GM18517 (cell line): ENCODE measurements at regions not wholly inside any gene's neighbourhood (a gene's known extent, or its start where the extent isn't known, plus 50 kb on each side); places are given as distances from the start of the nearest gene placed in this dataset.
"Not testable (repeated sequence)": the region's sequence is repeated elsewhere in the genome, so short reads cannot be mapped to it uniquely, and the experiment has no call there.

Experiments
- ATAC-seq: cut with Tn5 transposase; IDR thresholded peaks from one replicate; pipeline ENCODE4 v1.9.1; 2021; ENCODE audit warnings: mild to moderate bottlenecking, moderate library complexity; ENCODE audit not compliant: unreplicated experiment

DNA sequence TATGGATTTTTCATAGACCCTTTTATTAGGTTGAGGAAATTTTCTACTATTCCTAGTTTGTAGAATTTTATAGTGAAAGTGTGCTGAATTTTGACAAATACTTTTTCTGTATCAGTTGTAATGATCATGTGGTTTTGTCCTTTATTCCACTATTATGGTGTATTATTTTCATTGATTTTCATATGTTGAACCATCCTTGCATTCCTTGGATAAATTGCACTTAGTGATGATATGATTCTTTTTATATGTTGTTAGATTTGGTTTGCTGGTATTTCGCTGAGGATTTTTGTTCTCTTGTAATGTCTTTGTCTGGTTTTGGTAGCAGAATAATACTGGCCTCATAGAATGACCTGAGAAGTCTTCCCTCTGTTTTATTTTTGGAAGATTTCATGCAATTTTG, 140.6 kb upstream of the CDK6 start:
- ATAC-seq = no peak

DNA sequence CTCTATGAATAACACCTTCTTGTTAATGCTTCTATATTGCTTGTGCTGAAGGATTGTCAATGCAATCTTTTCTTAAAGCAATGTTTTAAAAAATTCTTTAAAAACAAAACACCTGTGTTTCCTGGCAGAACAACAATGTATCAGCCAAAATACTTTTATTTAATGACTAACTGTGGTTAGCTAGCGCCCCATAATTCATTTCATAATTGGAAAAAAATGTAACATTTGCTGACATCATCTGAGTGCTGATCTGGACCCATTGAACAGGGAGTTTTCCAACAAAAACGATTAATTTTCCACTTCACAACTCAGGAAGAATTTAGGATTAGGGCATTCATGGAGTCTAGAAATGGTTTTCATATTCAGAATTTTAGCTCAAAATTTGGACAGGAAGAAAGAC, 137.6 kb upstream of the CDK6 start:
- ATAC-seq = no peak

DNA sequence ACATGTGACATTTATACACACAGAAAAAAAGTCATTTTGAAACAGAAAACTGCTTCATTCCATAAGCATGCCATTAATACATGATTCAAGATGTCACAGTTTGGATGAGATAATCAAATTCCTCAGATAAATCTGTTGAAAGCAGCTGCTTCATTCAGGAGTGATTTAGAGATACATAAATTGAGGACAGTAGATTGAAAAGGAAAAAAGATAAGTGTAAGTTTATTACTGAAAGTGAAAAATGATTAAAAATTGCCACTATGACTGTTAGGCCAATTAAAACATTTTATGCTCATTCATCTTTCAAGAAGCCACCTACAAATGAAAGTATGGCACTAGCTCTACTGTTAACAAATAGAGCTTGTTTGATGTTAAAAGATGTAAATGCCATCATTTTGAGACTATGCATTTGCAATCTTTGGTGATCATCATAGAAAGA, 136.9 kb upstream of the CDK6 start:
- ATAC-seq = no peak

DNA sequence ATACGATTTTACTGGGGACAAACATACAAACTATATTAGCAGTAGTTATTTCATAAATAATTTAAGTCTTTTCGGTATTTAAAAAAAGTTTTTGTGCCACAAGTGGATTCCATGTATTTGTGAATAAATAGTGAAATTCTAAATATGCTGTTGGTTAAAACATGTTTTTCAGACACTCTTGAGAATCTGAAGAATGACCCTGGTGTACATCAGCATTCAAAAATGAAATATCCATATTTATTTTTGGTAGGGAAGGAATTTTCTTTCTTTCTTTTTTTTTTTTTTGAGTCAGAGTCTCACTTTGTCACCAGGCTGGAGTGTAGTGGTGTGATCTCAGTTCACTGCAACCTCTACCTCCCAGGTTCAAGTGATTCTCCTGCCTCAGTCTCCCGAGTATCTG, 136.1 kb upstream of the CDK6 start:
- ATAC-seq = no peak

DNA sequence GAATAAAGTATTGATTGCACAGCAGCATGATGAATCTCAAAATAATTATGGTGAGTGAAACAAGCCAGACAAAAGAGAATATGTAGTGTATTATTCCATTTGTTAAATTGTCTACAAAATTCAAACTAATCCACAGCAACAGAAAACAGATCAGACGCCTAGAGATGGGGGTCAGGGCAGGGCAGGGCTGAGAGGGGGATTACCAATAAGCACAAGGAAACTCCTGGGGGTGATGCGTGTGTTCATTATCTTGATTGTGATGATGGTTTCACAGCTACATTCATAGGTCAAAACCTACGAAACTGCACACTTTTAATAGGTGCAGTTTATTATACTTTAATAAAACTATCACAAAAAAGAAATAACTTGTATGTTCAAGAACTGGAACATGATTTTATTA, 132.7 kb upstream of the CDK6 start:
- no peak for ATAC-seq

DNA sequence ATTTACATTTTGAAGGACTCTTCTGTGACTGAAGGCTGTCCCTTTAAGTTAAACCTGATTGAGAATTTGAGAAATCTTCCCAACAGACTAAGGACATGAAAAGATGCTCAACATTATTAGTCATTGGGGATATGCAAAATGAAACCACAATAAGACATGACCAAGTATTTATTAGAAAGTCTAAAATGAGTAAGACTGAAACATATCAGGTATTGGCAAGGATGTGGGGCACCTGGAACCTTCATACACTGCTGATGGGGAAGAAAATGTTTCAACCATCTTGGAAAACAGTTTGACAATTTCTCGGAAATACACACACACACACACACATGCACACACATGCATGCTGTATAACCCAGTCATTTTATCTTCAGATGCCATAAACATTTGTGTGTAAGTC, 132.1 kb upstream of the CDK6 start:
- ATAC-seq = no peak

DNA sequence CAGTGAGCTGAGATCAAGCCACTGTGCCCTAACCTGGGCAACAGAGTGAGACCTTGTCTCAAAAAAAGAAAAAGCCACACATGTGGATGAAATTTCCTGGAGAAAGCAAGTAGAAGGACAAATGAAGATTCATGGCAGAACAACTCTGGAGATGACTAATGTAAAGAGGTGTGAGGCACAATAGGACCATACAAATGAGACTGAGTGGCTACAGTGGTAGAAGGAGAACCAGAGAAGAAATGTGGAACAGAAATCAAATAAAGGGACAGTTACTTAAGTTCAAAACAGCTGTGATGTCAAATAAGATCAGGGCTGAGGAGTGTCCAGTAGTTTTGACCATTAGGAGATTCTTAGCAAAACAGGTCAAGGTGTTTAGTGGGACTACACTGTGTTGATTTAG, 130.9 kb upstream of the CDK6 start:
- no peak for ATAC-seq

DNA sequence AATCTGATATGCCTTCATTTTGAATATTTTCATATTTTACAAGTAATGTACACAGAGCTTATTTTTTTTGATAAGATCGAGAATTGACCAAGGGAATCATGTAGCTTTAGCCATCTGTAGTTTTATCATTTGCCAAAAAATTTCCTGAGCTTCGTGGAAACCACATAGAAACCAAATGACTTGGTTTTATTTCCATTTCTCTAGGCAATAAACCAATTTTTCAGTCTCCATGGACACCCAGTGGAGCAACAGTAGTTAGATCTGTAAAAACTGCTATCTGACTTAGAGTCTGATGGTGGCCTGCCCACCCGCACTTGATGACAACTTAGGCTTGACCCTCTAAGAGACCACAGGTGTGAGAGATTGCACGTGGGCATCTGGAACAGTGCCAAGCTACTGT, 127.8 kb upstream of the CDK6 start:
- ATAC-seq = no peak

DNA sequence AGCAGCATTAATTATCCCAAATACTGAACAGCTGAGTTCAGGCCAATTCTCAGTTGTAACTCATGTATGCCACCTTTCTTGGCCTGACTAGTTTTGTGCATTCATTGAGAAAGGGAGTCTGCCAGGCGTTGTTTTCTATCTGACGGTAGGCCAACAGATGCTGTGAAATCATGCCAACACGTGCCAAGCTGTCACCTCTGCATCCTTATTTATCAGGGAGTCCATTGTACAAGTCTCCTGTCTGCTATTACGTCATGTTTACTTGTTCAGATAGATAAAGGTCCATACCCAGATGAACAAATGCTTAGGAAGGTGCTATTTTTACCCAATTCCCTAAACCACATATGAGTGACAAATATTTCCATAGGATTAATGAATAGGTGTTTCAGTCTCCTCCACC, 127.2 kb upstream of the CDK6 start:
- no peak for ATAC-seq

DNA sequence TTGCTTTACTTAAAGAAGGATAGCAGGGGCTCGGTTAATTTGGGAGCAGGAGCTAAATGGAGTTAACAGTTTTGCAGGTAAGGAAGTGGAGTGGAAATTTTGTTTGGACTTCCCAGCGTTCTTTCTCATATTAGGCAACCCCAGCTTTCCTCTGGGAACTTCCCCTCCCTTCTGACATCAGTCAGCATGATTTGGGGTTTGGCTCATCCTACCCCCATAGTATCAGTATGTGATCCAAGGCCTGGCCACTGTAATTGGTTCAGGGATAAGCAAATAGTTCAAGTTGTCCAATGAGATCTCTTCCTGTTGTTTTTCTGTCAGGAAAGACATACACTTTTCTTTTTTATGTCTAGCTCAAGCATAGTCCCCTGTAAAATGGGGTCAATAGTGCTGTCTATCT, 125.6 kb upstream of the CDK6 start:
- no peak for ATAC-seq

DNA sequence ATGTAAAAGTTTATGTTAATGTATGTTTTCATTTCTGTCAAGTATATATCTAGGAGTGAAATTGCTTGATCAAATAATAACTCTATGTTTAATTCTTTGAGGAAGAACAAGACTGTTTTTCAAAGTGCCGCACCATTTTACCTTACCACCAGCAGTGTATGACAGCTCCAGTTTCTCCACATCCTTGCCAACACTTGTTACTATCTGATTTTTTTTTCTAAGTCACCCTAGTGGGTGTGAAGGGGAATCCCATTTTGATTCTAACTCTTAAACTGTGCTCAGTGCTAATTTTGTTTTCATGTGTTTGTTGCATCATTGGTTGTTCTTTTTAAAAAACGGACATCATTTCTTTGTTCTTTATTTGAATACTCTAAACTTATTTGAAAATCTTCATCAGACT, 120.2 kb upstream of the CDK6 start:
- no peak for ATAC-seq

DNA sequence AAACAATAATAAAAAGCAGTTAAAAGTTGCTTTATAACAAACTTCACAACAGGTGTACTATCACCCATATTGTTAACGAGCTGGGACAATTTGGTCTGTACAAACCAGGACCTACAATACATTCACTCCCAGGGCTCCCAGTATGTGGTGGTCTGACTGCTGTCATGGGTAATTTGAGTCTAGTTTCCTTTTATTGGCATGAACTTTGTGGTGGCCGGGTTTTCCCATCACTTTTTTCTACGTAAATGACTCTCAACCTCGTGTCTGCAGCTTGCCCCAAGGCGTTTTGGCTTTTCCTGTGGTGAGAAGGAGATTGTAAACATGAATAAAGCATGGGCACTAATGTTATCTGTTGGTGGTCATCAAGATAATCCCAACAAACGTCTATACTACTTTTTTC, 118.7 kb upstream of the CDK6 start:
- no peak for ATAC-seq

DNA sequence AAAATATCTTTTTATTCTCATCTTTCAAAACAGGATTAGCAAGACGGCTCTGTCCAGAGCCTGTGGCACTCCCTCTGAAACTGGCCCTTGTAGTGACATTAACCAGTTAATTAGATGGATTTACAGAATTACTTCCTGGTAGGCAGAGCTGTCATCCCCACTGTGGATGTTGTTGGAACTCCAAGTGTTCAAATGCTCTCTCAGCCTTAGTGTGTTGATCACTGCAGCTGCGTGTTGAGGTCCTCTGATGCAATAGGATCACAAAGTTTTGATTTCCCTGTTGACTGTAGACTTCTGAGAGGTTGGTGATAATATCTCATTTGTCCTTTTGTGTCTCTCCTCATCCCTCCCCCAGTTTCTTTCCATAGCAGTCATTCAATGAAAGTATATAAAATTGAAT, 117.3 kb upstream of the CDK6 start:
- no peak for ATAC-seq

DNA sequence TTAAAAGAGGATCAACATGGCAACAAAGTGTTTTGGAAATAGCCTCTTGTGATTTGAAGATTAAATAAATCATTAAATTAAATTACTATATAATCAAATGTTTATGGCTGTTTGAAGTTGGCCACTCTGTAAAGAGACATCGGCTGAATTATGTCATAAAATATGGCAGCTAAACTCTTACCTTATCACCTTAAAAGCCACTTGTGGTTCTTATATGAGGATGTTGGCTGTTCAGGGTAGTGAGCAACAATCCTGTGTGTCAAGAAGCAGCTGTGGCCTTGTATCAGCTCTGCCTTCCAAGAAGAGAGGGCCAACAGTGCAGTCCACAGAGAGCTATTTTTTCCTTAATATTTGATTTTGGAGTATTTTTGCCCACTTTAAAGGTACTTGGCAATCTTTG, 113.4 kb upstream of the CDK6 start:
- ATAC-seq = no peak

DNA sequence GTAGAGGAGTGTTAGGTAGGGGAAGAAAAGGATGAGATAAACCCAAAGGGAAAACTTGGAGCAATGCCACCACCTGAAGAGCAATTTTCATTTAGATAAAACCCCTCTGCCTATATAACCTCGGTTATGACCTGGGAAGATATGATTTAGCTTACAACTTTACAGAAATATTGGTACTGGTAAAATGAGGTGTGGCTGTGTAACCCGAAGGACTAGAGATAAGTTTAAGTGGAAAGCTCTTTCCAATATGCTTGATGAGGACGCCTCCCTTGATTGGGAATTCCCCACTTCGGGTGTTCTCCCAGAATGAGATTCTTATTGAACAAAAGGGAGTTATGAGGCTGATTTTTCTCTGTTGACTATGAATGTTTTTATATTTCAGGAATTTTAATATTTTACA, 109.5 kb upstream of the CDK6 start:
- no peak for ATAC-seq

DNA sequence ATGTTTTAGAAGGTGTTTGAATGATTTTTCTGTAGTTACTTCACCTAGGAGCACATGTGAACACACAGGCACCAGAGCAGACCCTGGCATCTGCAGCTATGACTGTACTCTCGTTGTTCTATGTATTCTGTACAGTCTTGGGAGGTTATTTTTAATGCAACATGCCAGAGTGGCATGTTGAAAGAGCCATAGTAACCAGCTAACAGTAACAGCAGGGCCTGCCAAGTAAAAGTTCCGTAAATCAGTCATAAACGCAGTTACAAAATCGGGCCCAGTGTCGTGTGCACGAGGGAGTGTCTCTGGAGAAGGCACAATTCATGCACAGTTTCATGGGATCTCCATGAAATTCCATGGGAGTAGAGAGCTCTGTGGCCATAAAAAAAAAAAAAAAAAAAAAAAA, 108.3 kb upstream of the CDK6 start:
- ATAC-seq = no peak

DNA sequence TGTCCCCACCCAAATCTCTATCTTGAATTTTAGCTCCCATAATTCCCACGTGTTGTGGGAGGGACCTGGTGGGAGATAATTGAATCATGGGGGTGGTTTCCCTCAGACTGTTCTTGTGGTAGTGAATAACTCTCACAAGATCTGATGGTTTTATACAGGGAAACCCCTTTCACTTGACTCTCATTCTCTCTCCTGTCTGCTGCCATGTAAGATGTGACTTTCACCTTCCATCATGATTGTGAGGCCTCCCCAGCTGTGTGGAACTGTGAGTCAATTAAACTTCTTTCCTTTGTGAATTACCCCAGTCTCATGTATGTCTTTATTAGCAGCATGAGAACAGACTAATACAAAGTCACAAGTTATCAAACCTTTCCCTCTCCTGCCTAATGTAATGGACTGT, 106.3 kb upstream of the CDK6 start:
- ATAC-seq = not testable (repeated sequence)

DNA sequence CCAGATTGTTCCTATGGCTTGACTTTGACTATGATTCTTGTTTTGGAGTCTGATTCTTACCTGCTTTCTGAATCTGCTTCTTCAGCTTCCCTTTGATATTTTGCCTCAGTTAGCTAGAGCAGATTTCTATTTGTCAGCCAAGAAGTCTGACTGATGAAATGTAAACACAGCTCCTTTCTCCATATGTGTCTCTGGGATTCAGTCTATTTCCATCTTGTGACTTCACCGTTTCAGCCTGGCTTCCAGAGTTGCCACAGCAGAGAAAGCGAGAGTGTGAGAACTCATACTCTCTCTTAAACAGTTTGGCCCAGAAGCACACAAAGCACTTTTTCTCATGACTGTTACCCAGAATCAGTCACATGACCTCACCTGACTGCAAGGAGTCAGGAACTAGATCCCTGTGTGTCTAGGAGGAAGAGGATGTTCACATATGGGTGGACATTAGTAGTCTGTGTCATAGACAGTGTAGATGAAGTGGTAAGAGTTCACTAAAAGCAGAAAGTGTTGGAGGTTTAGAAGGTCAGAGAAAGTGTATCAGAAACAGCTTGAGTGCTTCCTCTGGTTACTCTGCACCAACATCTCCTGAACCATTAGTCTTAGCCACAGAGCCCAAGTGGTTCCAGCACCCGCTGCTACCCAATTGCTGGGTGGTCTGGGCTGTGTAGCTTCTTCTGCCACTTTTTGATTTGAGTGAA, 103.4 kb upstream of the CDK6 start:
- no peak for ATAC-seq

DNA sequence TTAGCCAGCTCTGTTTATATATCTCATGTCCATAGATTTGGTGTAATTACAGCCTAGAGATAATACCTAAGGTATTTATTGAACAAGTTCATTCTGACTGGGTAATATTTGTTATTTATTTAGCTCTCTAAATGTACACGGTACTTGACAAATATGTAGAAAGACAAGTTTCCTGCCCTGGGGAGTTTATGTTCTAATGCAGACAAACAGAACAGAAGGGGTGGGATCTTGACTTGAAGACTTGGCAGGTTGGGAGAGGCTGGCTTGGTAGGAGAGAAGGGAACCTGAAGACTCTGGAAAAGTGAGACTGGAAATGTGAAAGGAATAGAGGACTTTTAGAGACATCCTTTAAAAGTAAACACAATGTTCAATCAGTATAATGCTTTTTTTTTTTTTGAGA, 97.7 kb upstream of the CDK6 start:
- no peak for ATAC-seq

DNA sequence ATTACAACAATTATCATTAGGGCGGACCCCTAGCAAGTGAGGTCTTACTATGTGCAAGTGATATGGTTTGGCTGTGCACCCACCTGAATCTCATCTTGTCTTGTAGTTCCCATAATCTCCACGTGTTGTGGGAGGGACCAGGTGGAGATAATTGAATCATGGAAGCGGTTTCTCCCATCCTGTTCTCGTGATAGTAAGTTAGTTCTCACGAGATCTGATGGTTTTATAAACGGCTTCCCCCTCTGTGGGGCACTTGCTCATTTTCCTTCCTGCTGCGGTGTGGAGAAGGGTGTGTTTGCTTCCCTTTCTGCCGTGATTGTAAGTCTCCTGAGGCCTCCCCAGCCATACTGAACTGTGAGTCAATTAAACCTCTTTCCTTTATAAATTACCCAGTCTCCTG, 96.1 kb upstream of the CDK6 start:
- no peak for ATAC-seq

DNA sequence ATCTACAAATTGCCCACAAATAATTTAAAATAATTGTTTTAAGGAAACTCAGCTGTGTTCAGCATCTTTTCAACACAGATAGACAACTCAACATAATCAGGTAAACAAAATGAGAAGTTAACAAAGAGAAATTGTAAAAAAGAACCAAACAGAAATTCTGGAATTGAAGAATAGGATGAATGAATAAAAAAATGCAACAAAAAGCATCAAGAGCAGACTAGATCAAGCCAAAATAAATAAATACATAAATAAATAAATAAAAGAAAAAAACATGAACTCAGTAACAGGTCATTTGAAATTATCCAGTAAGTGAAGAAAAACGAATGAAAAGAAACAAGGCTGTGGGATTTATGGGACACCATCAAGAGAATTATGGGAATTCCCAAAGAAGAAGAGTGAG, 94.0 kb upstream of the CDK6 start:
- no peak for ATAC-seq

DNA sequence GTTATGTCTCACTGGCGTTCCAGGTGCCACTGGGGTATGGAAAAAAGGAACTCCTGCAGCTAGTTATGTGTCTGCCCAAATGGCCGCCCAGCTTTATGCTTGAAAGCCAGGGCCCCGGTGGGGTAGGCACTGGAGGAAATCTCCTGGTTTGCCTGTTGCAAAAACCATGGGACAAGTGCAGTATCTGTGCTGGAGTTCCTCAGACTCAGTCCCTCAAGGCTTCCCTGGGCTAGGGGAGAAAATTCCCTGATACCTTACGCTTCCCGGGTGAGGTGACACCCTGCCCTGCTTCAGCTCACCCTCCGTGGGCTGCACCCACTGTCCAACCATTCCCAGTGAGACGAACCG, 90.3 kb upstream of the CDK6 start:
- ATAC-seq = no peak

DNA sequence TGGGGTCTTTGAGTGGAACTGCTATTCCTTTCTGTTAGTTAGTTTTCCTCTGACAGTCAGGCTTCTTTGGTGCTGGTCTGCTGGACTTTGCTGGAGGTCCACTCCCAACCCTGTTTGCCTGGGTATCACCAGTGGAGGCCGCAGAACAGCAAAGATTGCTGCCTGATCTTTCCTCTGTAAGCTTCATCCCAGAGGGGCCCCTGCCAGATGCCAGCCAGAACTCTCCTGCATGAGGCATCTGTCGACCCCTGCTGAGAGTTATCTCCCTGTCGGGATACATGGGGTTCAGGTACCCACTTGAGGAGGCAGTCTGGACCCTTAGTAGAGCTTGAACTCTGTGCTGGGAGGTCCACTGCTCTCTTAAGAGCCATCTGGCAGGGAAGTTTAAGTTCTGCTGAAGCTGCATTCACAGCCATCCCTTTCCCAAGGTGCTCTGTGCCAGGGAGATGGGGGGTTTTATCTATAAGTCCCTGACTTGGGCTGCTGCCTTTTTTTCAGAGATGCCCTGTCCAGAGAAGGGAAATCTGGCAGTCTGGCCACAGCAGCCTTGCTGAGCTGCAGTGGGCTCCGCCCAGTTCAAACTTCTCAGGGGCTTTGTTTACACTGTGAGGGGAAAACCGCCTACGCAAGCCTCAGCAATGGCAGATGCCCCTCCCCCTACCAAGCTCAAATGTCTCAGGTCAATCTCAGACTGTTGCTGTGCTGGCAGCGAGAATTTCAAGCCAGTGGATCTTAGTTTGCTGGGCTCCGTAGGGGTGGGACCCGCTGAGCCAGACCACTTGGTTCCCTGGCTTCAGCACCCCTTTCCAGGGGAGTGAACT, 89.7 kb upstream of the CDK6 start:
- no peak for ATAC-seq
